ENCODE measurements at regions not wholly inside any gene's neighbourhood (a gene's known extent, or its start where the extent isn't known, plus 50 kb on each side); places are given as distances from the start of the nearest gene placed in this dataset.
"Not testable (repeated sequence)": the region's sequence is repeated elsewhere in the genome, so short reads cannot be mapped to it uniquely, and the experiment has no call there.

GRCh38 chr7:67635271-67635670, 638.6 kb downstream of the TYW1 start:
- DNase-seq = no peak

- DNase-seq = no peak
These were observed 639.9 kb downstream of the TYW1 start for GRCh38 chr7:67636348-67637022.

GRCh38 chr7:67637023-67637358, 640.4 kb downstream of the TYW1 start:
- no peak for DNase-seq

- not testable (repeated sequence) for DNase-seq
These were observed 645.9 kb downstream of the TYW1 start for GRCh38 chr7:67642542-67642941.

GRCh38 chr7:67644151-67644550, 647.5 kb downstream of the TYW1 start:
- no peak for DNase-seq

GRCh38 chr7:67652937-67653336, 656.3 kb downstream of the TYW1 start:
- no peak for DNase-seq

- no peak for DNase-seq
These were observed 657.3 kb downstream of the TYW1 start for GRCh38 chr7:67653856-67654454.

GRCh38 chr7:67654642-67655041, 658.0 kb downstream of the TYW1 start:
- no peak for DNase-seq

- no peak for DNase-seq
These were observed 658.5 kb downstream of the TYW1 start for GRCh38 chr7:67655168-67655567.

- no peak for DNase-seq
These were observed 662.5 kb downstream of the TYW1 start for GRCh38 chr7:67659091-67659490.

- no peak for DNase-seq
These were observed 666.2 kb downstream of the TYW1 start for GRCh38 chr7:67662804-67663203.

- DNase-seq = no peak
These were observed 667.0 kb downstream of the TYW1 start for GRCh38 chr7:67663644-67664043.

GRCh38 chr7:67666359-67666758, 669.7 kb downstream of the TYW1 start:
- DNase-seq = peak; percentile 37

- no peak for DNase-seq
These were observed 674.4 kb downstream of the TYW1 start for GRCh38 chr7:67671006-67671548.

- DNase-seq = no peak
These were observed 677.2 kb downstream of the TYW1 start for GRCh38 chr7:67673861-67674260.

GRCh38 chr7:67674862-67675261, 678.2 kb downstream of the TYW1 start:
- DNase-seq = not testable (repeated sequence)

- no peak for DNase-seq
These were observed 679.3 kb downstream of the TYW1 start for GRCh38 chr7:67675971-67676370.

- no peak for DNase-seq
These were observed 681.8 kb downstream of the TYW1 start for GRCh38 chr7:67678419-67678818.

GRCh38 chr7:67683628-67684027, 687.0 kb downstream of the TYW1 start:
- DNase-seq = no peak

- no peak for DNase-seq
These were observed 694.1 kb downstream of the TYW1 start for GRCh38 chr7:67690700-67691099.

GRCh38 chr7:67692425-67692824, 695.8 kb downstream of the TYW1 start:
- DNase-seq = no peak

GRCh38 chr7:67696124-67696523, 699.5 kb downstream of the TYW1 start:
- no peak for DNase-seq

- DNase-seq = no peak
These were observed 700.2 kb downstream of the TYW1 start for GRCh38 chr7:67696878-67697277.

GRCh38 chr7:67698354-67698753, 701.7 kb downstream of the TYW1 start:
- no peak for DNase-seq

- DNase-seq = no peak
These were observed 709.2 kb downstream of the TYW1 start for GRCh38 chr7:67705850-67706249.

Measured in NCI-H146 (cell line).